GM18861 (cell line): ENCODE measurements at regions not wholly inside any gene's neighbourhood (a gene's known extent, or its start where the extent isn't known, plus 50 kb on each side); places are given as distances from the start of the nearest gene placed in this dataset.
"Not testable (repeated sequence)": the region's sequence is repeated elsewhere in the genome, so short reads cannot be mapped to it uniquely, and the experiment has no call there.

Experiments
- ATAC-seq: cut with Tn5 transposase; IDR thresholded peaks from one replicate; pipeline ENCODE4 v1.9.1; 2021; ENCODE audit not compliant: unreplicated experiment

DNA sequence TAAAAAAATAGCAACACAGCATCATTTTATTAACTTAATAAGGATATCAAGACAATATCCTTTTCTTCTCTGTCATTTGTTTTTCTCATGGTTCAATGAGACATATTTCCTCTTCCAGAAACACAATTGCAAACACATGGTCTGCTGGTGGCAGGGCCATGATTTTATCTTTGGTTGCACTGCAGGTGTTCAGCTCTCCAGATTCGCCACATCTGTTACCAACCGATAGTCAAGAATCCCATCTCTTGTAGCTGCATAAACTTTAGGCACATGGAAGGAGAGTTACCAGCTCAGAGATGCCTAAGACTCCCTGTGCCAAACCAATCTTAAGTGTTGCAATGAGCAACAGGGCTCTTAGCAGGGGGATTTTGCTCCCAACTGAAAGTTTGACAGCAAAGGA, 1303.2 kb upstream of the CELF4 start:
- no peak for ATAC-seq

DNA sequence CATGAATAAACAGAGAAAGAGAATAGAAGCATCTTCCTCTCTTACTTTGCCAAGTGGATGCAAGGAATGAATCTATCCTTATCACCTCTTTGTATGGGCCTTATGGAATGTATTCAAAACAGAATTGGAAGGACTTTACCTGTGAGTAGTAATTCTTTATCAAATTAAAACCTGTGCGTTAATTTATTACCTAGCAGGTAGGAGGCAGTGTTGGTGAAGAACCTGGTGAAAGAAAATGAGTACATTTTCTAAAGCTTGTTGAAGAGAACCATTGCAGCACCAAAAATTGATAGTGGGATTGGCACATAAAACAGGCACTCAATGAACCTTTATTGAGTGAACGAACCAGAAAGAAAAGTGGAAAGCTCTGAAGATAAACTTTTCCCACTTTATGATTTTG, 1302.1 kb upstream of the CELF4 start:
- ATAC-seq, result no peak

DNA sequence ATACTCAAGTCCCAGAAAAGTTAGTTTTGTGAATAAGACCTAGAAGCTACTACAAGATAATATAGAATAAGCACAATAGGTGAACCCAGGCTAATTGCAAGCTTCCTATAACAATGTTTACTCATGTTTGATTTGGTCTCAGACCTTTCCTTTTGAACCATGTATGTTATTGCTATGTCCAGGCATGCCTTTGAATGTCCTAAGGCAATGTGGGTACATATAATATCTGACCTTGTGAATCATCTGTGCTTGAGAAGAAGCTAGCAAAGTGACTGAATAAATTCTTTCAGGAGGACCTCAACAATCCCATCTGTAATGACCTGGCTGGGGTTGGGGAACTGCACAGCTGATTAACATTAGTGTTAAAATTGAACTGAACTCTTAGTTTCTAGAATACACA, 1285.9 kb upstream of the CELF4 start:
- no peak for ATAC-seq

DNA sequence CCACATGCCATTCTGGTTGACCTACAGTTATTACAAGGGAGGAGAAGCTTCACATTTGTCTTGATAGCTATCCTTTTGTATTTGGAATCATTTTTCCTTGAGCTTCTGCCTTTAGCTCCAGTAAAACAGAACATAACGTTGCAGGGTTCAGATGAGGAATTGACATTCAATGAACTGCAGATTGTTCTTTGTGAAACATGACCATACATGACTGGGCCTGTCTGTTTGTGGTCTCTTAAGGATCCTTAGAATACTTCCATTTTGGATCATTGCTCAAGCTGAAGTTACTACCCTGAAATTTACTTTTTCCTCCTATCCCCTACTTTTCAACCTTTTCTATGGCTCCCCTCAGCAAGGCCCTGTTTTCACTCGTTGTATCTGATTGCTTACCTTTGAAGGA, 1281.7 kb upstream of the CELF4 start:
- ATAC-seq, result no peak

DNA sequence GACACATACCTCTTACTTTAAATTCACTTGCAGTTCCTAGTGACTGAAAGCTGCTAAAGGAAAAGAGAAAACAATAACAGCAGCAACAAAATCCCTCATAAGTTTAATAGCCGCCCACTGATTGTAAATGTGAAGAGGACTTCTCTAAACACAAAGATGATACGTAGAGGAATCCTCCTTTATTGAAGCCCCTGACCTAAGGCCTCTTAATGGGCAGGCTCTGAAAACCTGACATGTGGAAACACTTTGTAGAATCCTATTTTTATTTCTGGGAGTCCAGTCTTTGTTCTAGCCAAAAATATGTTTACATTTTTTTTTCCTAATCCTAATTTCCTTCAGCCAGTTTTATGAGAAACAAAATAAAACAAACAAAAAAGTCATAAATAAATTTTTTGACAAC, 1277.7 kb upstream of the CELF4 start:
- ATAC-seq, result no peak

DNA sequence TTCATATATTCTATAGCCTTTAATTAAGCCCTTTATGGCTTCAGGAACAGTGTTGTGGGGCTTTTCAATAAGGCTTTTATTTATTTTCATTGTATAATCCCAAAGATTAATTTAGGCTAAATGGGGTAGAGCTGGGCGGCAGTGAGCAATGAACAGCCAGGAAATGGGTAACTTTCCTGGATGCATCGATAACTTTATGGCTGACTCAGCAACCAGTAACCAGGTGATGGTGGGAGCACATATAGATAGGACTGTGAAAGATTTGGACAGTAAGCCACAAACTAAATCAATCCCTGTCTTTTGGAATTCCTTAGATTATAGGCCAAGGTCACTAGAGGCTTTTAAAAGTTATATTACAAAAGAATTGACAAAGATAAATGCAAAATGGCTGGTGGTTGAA, 1260.6 kb upstream of the CELF4 start:
- no peak for ATAC-seq

DNA sequence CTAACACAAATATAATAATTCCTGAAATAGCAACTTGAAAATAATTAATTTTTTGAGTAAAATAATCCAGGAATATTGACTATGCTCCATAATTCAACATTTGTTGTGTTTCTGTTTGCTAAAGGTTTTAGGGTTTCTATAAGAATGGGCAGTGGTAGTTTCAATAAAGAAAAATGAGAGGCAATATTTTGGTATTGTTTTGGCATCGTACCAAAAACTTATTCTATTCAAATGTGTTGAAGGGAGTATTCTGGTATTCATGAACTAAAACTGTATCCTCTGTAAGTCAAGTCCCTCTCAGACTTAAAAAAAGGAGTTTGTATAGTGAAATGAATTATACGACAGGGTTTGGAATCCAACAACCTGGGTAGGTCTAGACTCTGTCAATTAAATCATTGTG, 1245.6 kb upstream of the CELF4 start:
- ATAC-seq, result no peak

DNA sequence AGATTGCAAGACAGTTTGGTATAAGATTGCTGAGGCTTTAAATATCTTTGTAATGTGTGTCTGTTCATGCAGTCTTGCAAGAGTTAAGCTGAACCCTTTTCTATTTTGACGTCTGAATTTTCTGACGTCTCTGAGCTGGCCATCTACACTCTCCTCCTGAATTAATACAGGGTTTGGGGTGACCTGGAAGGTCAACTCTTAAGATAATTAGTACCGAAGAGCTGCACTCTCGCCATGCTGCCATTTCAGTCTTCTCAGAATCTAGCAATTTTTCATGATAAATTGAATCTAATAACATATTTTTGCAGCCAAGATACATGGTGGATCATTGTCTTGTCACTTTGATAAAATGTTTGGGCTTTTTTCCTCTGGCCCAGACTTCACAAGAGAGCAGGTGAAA, 1245.2 kb upstream of the CELF4 start:
- no peak for ATAC-seq

DNA sequence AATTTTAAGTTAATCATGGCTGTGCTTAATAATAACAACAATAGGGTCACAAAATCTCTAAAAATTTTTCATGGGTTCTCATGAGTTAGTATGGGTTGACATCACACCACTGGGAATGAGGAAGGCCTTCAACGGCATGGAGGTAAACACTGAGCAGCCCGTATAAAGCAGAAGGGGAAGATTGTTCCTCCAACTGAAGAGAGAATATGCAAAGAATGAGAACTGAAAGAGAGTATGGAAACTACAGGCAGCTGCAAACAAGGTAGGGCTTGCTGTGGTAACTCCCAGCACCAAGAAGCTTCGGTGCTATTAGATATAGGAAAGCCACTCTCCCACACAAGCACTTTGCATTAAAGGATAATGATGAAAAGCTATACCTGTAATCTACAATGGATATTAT, 1242.3 kb upstream of the CELF4 start:
- no peak for ATAC-seq

DNA sequence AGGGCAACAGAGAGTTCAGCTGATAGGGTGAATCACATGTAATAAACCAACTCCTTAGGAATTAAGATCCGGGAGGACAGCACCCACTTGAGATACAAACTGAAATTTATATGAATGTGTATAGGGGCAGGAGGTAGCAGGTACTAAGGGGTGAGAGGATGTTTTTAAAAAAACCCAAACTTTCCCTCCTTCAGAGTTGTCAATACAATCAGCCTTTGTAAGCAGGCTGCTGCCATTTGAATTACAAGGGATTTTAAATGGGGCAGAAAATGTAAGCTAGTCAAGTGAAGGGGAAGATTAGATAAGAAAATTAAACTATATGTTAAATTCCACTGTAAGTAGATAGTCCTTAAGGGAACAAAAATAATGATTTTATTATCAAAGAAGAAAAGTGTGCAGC, 1239.7 kb upstream of the CELF4 start:
- no peak for ATAC-seq

DNA sequence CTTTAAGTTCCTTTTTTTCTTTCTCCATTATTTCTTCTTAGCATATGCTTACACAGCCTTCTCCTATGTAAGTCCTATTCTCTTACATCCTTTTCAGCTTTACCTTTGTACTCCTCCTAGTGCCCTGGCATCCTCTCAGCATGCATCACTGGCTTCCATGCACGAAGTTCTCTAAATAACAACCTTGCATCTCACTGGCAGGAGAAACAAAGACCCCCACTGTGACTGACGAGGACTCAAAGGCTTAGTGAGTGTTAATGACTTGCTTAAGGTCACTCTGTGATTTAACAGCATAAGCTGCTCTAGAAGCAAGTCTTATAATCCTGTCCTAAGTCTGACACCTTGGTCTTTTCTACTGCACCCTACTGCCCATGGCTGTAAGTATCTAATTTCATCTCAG, 1236.0 kb upstream of the CELF4 start:
- ATAC-seq, result no peak

DNA sequence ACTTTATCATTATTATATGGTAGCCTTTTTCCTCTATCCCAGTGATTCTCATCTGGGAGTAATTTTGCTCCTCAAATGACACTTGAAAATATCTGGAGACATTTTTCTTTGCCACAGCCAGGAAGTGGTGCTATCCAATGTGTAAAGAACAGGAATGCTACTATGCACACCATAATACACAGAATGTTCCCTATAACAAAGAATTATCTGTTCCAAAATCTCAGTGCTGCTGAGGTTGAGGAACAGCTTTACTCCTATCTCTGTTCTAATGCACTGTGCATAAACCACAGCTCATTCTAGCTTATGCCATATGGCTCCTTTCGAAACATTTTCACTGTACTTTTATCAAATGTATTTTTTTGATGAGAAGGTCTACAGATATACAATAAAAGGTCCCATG, 1231.2 kb upstream of the CELF4 start:
- no peak for ATAC-seq

DNA sequence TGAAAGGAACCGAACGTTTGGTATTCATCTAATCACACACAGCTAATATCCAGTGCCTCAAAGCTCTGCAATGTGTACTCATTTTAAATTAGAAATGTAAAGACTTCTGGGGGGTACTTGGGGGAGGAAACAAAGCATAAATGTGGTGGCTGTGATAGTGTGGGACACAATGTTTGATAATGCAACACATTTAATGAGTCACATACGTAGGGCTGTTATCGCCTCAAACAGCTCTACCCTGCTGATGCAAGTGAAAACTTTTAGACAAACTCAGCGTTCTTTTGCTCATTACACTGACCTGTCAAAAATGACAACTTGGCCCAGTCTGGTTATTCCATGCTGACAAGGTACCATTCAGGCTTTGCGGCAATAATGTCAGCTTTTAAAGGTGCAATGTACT, 1227.1 kb upstream of the CELF4 start:
- ATAC-seq, result no peak

DNA sequence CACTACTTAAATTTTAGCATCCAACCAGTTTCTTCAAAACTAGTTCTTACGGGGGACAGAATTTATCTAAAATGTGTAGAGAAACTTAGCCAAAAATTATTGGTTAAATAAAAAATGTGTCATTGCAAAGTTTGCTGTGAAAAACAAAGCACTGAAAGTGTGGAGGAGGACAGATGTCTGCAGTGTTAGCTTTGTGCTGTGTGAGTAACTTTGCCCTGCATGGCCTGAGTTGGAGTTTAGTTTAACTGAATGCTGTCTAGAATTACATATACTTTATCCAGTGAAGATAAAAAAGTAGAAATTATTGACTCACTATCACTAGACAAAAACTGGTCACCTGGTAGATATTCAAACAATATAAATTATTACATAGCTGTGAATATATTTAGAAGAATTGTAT, 1225.2 kb upstream of the CELF4 start:
- ATAC-seq, result no peak

DNA sequence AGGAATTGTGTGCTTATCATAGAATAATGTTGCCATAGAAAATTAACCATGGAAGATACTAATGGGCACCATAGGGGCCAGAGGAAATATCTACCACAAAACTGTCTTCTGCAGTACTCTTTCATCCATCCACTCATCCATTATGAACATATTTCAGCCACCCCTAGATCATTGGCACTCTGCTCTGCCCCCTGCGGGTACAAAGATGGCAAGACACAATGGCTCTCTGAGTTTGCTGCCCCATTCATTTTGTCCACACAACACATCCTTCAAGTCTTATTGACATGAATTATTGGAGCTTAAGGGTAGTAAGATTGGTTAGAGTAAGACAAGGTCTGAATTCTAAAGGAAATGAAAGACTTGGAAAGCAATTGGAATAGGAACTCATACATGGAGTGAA, 1224.7 kb upstream of the CELF4 start:
- ATAC-seq, result no peak

DNA sequence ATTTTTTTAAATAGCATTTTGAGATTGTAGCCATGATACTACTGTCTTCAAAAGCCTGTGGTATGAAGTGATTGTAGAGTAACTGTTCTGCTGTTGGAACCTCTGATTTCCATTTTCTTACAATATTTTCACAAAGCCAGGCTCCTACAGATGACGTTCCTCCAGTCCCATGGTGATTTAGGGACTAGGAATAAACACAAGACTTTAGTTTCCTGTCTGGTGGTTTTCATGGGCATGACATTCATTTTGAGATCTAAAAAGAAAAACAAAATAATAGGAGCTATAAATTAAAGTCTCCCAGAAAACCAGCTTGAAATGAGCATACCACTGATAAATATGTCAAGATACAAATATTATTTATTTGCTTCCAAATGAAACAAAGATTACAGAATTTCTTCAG, 1223.5 kb upstream of the CELF4 start:
- no peak for ATAC-seq

DNA sequence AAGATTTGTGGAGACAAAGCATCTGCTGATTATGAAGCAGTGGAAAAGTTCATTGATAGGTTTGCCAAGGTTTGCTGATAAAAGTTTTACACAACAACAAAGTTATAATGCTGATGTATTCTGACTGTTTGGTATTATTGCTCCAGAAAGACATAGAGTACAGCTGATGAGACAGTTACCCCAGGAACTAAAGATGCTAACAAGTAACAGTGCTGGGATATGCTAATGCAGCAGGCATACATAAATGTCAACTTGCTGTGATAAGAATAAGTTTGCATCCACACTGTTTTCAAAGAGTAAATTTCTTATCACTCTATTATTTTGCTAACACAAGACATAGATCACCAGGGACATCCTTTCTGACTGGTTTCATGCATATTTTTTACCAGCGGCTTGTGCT, 1221.3 kb upstream of the CELF4 start:
- ATAC-seq, result no peak

DNA sequence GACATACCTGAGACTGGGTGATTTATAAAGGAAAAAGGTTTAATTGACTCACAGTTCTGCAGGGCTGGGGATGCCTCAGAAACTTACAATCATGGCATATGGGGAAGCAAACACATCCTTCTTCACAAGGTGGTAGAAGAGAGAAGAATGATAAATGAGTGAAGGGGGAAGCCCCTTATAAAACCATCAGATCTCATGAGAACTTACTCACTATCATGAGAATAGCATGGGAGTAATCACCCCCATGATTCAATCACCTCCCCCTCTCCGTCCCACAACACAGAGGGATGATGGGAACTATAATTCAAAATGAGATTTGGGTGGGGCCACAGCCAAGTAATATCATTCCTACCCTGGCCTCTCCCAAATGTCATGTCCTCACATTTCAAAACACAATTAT, 1206.0 kb upstream of the CELF4 start:
- not testable (repeated sequence) for ATAC-seq

DNA sequence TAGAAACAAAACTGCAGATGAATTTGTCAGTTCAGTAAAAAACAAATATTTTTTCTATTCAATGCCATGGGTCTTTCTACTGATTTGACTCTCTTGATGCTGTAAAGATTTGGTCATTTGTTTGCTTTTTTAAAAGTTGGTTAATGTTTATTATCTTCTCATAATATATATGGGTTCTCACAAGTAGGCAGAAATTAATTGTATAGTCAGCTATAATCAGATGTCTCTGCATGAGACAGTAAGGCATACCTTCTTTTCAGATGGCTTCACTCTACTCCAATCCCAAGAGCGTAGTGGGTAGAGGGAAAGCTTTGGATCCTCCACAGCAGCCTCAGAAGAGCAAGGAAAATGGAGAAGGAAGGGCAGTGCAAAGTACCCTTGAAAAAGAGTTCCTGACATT, 1202.9 kb upstream of the CELF4 start:
- no peak for ATAC-seq

DNA sequence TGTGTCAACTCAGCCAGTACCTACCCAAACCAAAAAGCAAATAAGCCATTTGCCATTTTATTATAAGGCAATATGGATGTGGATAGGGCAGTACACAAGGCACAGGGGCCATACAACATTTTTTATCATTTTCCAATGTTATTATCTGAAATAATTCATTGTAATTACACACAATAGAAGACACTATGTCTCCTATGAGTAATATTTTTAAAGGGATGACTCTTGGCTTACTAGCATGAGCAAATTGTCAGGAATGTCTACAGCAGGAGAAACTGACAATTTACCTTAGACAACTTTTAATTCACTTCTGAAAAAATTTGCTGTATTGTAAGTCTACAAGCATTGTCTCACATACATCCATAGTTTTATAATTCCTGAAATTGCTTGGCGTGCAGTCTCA, 1193.9 kb upstream of the CELF4 start:
- ATAC-seq, result no peak

DNA sequence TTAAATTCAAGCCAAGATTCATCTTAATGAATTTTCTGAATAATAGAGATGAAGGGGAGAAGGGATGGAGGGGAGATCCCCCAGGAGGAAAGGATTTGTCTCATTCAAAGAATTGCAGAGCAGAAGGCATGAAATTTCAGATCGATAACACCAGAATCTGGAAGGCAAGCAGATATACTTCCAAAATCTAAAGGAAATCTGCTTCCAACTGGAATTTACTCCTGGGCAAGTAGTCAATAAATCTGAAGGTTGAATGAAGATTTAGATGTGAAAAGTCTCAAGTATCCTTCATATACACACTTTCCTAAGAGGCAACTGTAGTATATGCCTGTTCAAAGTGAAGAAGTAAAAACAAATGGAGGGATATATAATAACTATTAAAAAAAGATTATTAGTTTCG, 1190.8 kb upstream of the CELF4 start:
- ATAC-seq, result no peak

DNA sequence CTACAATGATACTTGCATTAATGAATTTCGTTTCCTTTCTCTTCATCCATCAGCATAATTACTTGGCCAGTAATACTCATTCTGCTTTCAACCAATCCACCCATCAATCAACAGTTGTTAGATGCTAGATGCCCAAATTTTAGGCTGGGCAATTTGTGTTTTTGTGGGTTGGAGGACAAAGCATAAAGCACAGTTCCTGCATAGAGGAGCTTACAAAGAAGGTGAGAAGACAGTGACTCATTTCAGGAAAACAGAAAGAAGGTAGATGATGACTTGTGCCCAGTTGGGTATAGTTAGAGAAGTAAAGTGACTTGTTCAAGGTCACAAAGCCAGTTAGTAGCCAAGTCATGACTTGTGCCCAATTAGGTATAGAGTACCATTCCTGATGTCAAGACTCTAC, 1186.8 kb upstream of the CELF4 start:
- no peak for ATAC-seq

DNA sequence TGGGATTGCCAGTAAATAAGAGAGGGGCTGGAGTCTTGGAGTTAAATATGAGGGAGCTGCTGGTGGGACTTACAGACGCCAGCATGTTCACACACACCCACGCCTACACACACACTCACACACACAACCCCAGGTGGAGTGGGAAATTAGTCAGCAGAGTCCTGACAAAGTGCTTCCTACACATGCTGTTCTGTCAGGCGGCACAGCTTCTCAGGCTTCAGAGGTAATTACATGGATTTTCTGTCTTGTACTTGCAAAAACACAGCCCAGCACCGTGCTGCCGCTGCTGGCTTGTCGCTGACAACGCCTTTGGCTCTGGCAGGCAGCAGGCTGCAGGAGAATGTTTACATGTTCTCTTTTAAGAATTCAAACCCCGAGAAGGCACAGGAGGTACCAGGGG, 1186.3 kb upstream of the CELF4 start:
- ATAC-seq, result no peak

DNA sequence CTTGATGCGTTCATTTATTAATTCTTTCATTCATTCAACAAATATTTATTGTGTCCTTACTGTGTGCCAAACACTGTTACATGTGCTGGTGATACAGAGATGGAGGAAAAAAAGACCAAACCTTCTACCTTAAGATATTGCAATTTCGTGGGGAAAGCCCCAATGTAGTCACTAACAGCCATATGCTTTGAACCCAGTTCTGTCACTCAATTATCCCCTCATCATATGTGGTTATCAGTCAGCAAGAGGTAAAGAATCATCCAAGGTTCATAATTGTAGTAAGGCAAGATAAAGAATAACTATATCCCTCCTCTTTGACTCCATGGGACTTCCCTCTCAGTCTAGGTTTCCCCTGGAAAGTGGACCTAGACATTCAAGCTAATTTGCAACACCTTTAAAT, 1185.6 kb upstream of the CELF4 start:
- ATAC-seq, result no peak
